Germinal center (tissue), 1 donor: ENCODE measurements at regions not wholly inside any gene's neighbourhood (a gene's known extent, or its start where the extent isn't known, plus 50 kb on each side); places are given as distances from the start of the nearest gene placed in this dataset.
"Not testable (repeated sequence)": the region's sequence is repeated elsewhere in the genome, so short reads cannot be mapped to it uniquely, and the experiment has no call there.

Experiments
- DNase-seq: peaks from one replicate; pipeline ENCODE4 v3.0.0; 2012; ENCODE audit warnings: mixed read lengths, low spot score

DNA sequence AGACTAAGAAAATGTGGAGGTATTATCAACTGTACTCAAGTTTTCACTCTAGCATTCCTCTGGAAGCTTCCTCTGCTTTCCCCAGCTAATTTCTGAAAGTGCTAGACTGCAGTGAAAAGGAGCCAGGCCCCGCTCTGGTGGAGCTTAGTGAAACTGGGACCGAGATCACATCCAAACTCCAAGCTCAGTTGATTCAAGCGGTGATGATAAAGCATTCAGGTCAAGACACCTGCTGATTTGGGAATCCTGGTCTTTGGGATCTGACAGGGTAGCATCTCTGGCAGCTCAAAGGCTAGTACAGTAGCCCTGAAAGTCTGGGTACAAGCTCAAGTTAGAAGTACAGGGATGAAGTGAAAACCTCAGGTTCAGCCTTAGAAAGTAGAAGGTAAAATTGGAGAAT is 120.2 kb upstream of the CRIM1 start:
- DNase-seq = no peak

- DNase-seq = no peak
These were observed 132.3 kb upstream of the CRIM1 start for GRCh38 chr2:36223259-36223658.

DNA sequence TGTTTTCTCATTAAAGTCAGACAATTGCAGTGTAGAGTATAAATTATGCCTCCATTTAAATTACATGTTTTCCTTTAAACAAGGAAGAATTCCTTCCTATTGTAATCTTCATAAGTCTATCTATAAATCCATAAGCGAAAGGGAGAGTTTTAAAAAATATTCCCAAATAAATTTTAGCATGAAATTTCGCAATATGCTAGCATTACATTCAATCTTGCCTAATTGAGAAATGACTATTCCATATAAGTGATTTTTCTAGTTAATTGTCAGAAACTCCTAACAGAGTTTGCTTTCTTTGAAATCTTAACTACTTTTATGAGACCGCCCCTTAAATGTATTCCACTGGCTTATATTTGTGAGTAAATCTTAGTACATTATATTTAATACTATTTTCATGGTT is 133.1 kb upstream of the CRIM1 start:
- no peak for DNase-seq

DNA sequence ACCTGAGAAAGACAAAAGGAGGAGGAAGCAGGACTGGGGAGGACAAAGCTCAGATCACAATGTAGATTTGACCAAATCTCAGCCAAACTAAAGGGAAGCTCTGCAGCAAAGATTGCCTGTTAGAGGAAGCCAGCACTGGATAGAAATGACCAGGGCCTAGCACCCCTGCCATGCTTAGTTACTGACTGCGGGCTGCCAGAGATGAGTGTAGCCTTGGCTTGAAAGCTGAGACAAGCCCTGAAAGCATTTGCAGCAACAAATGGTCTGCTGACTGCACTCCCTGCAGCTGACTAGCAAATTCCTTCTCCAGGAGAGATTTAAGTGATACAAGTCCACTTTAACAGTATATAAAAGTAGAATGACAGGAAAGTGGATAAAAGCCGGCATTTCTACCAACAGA is 140.9 kb upstream of the CRIM1 start:
- no peak for DNase-seq

- DNase-seq = no peak
These were observed 152.2 kb upstream of the CRIM1 start for GRCh38 chr2:36203366-36203765.

DNA sequence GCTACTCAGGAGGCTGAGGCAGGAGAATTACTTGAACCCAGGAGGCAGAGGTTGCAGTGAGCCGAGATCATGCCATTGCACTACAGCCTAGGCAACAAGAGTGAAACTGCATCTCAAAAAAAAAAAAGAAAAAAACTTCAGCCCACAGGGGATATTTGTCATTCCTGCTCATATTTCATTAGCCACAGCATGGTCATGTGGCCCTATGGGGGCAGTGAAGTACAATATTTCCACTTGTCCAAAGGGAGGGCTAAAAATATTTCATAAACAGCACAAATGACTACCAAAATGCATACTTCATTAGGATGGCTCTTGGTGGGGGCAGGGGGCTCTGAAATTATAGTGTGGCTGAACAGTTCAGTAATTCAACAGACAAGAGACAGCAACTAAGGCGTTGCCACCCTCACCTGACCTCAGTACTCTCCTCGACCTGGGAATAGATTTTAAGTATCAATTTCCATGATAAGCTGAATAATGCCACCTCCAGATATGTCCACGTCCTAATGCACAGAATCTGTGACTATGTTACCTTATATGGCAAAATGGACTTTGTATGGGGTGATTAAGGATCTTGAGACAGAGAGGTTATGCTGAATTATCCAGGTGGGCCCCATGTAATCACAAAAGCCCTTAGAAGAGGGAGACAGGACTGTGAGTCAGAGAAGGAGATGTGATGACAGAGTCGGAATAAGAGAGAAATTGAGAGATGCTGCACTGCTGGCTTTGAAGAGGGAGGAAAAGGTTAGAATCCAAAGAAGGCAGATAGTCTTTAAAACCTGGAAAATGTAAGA is 158.2 kb upstream of the CRIM1 start:
- no peak for DNase-seq

GRCh38 chr2:36193680-36194079 is 161.9 kb upstream of the CRIM1 start:
- no peak for DNase-seq

DNA sequence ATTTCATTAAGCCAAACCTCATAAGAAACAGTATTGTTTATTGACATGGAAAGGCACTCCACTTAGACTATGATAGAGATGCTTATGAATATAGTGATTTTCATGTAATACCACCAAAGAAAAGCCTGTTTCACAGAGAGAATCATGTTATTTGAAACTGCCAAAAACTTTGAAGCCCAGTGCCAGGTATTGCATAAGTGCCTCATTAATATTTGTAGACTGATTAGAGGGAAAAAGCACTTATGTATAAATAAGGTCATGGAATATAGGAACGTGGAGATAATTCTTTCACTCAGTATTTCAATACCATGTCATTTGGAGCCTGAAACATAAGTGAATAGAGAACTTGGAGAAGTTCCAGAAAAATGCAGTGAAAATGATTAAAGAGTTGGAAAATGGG is 162.6 kb upstream of the CRIM1 start:
- DNase-seq = no peak

DNA sequence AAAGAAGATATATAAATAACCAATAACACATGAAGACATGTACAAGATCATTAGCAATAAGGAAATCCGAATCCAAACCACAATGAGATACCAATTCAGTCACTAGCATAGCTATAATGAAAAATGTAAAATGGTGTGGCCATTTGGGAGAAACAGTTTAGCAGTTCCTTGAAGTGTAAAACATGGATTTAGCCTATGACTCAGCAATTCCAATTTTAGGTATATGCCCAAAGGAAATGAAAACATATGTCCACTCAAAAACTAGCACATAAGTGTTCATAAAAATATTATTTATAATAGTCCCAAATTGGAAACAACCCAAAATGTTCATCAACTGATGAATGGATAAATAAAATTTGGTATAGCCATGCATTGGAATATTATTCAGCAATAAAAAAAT is 165.5 kb upstream of the CRIM1 start:
- DNase-seq = no peak

DNA sequence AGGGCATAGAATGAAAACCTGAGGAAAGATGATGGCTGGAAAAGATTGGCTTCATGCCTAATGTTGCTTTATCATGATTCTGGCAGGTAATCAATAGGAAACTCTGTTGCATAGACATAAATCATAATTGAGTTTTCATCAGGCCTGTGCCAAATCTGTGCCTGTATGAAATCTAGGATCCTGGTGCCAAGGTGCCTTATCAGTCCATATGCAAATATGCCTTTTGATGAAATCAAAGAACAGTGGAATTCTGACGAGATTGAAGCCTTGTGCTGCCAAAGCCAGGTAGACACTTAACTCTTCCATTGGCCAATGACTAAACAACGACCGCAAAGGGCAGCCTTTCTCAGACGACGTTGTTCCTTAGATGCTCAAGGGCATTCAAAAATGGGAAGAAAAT is 170.0 kb upstream of the CRIM1 start:
- no peak for DNase-seq

DNA sequence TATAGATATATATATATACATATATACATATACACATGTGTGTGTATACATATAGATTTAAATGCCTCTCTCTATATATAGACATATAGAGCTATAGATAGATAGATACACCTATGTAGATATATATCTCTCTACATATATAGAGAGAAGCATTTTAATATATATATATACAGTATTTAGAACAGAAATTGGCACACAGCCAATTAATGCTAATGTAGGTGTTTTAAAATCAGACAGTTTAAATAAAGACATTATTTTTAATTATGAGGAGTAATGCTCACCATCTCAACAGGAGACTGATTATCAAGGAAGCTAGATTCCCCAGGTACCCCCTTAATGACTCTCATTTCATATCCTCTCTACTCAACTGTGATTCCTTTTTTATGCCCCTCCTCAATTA is 170.7 kb upstream of the CRIM1 start:
- no peak for DNase-seq

GRCh38 chr2:36180789-36181482 is 174.6 kb upstream of the CRIM1 start:
- DNase-seq = not testable (repeated sequence)

DNA sequence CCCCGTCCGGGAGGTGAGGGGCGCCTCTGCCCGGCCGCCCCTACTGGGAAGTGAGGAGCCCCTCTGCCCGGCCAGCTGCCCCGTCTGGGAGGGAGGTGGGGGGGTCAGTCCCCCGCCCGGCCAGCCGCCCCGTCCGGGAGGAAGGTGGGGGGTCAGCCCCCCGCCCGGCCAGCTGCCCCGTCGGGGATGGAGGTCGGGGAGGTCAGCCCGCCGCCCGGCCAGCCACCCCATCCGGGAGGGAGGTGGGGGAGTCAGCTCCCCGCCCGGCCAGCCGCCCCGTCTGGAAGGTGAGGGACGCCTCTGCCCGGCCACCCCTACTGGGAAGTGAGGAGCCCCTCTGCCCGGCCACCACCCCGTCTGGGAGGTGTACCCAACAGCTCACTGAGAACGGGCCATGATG is 175.3 kb upstream of the CRIM1 start:
- not testable (repeated sequence) for DNase-seq

DNA sequence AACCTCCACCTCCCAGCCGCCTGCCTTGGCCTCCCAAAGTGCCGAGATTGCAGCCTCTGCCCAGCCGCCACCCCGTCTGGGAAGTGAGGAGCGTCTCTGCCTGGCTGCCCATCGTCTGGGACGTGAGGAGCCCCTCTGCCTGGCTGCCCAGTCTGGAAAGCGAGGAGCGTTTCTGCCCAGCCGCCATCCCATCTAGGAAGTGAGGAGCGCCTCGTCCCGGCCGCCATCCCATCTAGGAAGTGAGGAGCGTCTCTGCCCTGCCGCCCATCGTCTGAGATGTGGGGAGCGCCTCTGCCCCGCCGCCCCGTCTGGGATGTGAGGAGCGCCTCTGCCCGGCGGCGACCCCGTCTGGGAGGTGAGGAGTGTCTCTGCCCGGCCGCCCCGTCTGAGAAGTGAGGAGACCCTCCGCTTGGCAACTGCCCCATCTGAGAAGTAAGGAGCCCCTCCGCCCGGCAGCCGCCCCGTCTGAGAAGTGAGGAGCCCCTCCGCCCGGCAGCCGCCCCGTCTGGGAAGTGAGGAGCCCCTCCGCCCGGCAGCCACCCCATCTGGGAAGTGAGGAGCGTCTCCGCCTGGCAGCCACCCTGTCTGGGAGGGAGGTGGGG is 175.8 kb upstream of the CRIM1 start:
- not testable (repeated sequence) for DNase-seq

GRCh38 chr2:36178384-36178783 is 177.2 kb upstream of the CRIM1 start:
- no peak for DNase-seq

- no peak for DNase-seq
These were observed 178.3 kb upstream of the CRIM1 start for GRCh38 chr2:36177282-36177681.

- no peak for DNase-seq
These were observed 180.7 kb upstream of the CRIM1 start for GRCh38 chr2:36174920-36175319.

DNA sequence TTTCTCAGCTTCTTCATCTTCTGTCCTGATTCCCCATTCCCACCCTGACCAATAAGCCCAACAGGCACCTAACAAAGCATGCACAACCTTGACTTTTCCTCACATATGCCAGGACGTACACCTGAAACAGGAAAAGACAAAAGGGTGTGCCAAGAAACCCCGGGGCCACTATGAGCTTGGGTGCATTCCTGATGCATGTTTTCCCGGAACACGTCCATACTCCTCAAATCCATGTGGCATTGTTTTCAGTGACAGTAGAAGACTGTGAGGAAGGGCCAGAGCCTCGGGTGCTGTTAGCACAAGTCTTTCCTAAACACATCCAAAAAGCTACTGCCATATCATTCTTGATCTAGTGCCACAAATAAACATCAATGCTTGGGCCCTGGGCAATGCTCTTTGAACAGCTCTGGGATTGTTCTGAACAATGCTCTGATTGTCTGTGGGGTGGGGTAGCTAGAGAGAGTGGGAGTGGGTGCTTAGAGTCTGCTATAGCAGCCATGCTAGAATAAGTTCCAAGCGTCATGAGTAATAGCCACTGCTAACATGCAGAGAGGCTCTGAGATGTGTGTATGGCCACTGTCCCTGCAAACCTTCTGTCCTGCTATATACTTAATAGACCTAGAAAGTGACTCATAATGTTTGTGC is 181.7 kb upstream of the CRIM1 start:
- DNase-seq = no peak

GRCh38 chr2:36172824-36173223 is 182.8 kb upstream of the CRIM1 start:
- no peak for DNase-seq

GRCh38 chr2:36170805-36171204 is 184.8 kb upstream of the CRIM1 start:
- no peak for DNase-seq

DNA sequence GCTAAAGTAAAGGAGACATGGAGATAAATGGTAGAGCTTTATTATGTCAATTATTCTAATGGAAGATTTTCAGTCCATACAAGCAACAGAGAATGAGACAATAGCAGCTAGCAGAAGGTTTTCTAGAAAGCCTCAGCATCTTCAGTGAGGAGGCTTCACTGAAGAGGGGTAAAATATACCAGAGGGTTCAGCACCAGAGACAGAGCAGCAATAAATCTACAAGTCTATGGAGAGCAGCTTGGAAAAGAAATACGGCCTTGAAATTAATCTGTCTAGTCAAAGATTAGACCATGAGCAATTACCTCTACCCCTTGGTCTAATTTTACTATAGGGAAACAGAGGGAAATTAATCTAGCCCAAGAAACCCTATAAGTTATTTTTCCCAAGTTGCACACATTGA is 185.7 kb upstream of the CRIM1 start:
- DNase-seq = no peak

DNA sequence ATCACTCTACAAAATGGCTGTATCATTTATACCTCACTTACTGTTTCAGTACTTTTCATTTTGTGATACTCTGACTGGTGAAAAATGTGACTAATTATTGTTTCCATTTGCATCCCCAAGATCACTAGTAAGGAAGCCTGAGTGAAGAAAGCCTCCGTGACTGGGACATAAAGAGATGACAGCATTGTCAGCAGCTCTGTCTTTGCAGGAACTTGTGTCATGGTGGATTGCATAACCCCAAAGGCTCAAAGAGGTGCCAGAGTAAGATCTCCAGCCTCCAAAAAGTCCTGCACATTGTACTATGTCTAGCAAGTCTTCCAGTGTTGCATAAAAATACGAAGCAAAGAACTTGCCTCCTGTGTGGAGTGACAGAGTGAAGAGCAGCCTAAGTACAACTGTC is 187.5 kb upstream of the CRIM1 start:
- DNase-seq = no peak

DNA sequence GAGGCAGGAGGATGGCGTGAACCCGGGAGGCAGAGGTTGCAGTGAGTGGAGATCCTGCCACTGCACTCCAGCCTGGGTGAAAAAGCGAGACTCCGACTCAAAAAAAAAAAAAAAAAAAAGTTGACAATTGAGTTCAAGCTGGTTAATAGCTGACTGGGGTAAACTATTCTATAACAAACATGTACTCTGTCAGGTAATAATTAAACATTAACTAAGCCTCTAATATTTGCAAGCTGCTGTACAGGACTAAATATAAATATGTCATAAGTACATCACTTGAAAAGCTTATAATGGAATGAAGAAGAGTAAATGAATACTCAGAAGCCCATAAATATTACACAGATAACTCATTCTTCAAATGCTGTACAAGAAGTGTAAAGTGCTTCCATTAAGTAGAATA is 190.4 kb upstream of the CRIM1 start:
- DNase-seq = no peak
